Endothelial cell of umbilical vein (primary cell): ENCODE measurements at regions not wholly inside any gene's neighbourhood (a gene's known extent, or its start where the extent isn't known, plus 50 kb on each side); places are given as distances from the start of the nearest gene placed in this dataset.

Experiments used
- BruUV-seq: library from RNA; stranded (reverse); fragments of 400-500 nt; replicated peaks from 2 replicates; lab custom pipeline; 2021; lab: Mats Ljungman, UMichigan
- CTCF ChIA-PET: fragments of 300-600, 350-600 bp; sonication (Branson Sonifier 250); formaldehyde crosslinking; loops from one replicate; lab custom pipeline; 2021; ENCODE audit warnings: antibody characterized with exemption, inconsistent platforms; lab: Charles Lee
- POLR2A ChIA-PET: fragments of 300-600, 350-600 bp; sonication (Branson Sonifier 250); formaldehyde crosslinking; loops from one replicate; lab custom pipeline; 2021; ENCODE audit warnings: antibody characterized with exemption, inconsistent platforms; lab: Charles Lee
- DNase-seq: peaks from one replicate; pipeline ENCODE4 v3.0.0-alpha.2; 2011; ENCODE audit warnings: low read depth, low spot score
- FAIRE-seq: peaks from 2 replicates; lab custom pipeline; 2011; peaks lifted over from hg19 to GRCh38; lab: Jason Lieb, UNC
- H2AFZ ChIP-seq: 2 replicates; pipeline ENCODE4 v1.6.0; 2012; ENCODE audit warnings: low read depth, low read length, control low read depth, inconsistent platforms
- H3K27ac ChIP-seq: 2 replicates; pipeline ENCODE4 v1.5.1; 2011; ENCODE audit warnings: low read depth, mild to moderate bottlenecking, control low read depth, low read length, moderate library complexity; ENCODE audit not compliant: insufficient read depth
- H3K27me3 ChIP-seq, 2 experiments: 2 replicates each; pipeline versions ENCODE4 v1.6.0 to v1.6.1; 2011; ENCODE audit warnings: low read length in 2 of 2, mixed read lengths in 1 of 2; ENCODE audit not compliant: control insufficient read depth in 2 of 2, insufficient read depth in 2 of 2
- H3K36me3 ChIP-seq, 2 experiments: 2 replicates in 1 of 2; 3 replicates in 1 of 2; pipeline ENCODE4 v1.5.1; 2011; ENCODE audit warnings: low read length in 2 of 2, mild to moderate bottlenecking in 1 of 2, moderate library complexity in 1 of 2; ENCODE audit not compliant: control insufficient read depth in 2 of 2, insufficient read depth in 2 of 2; ENCODE audit errors: extremely low read depth in 1 of 2
- H3K4me1 ChIP-seq: 3 replicates; pipeline ENCODE4 v1.5.1; 2011; ENCODE audit warnings: mild to moderate bottlenecking, low read length; ENCODE audit not compliant: control insufficient read depth, insufficient read depth; ENCODE audit errors: extremely low read depth
- H3K4me2 ChIP-seq: 2 replicates; pipeline ENCODE4 v1.6.1; 2011; ENCODE audit warnings: low read length, control low read depth, mixed read lengths; ENCODE audit not compliant: insufficient read depth
- H3K4me3 ChIP-seq, 3 experiments: fragments of 200-600 bp in 1 of 3; sonication (generic), shearing (Covaris generic) in 1 of 3; replicated peaks in 1 of 3; 2 replicates each; pipeline ENCODE4 v1.5.1; 2011 to 2016; ENCODE audit warnings: control low read depth in 3 of 3, low read length in 3 of 3, mild to moderate bottlenecking in 2 of 3, inconsistent platforms in 1 of 3, low read depth in 1 of 3, moderate library complexity in 1 of 3; ENCODE audit not compliant: insufficient read depth in 1 of 3
- H3K79me2 ChIP-seq: 2 replicates; pipeline ENCODE4 v1.6.0; 2012; ENCODE audit warnings: low read length, inconsistent platforms; ENCODE audit not compliant: control insufficient read depth, insufficient read depth
- H3K9ac ChIP-seq: replicated peaks from 2 replicates; pipeline ENCODE3; 2011; ENCODE audit warnings: low read length, control low read depth; ENCODE audit not compliant: insufficient read depth; ENCODE audit errors: extremely low read depth
- H3K9me1 ChIP-seq: replicated peaks from 3 replicates; pipeline ENCODE4 v1.6.0; 2011; ENCODE audit warnings: mild to moderate bottlenecking, low read length; ENCODE audit not compliant: control insufficient read depth, insufficient read depth; ENCODE audit errors: extremely low read depth
- H3K9me3 ChIP-seq: replicated peaks from 2 replicates; pipeline ENCODE4 v1.5.1; 2012; ENCODE audit warnings: low read length, inconsistent platforms; ENCODE audit not compliant: control insufficient read depth, insufficient read depth
- H4K20me1 ChIP-seq: replicated peaks from 2 replicates; pipeline ENCODE3; 2011; ENCODE audit warnings: mild to moderate bottlenecking, low read length; ENCODE audit not compliant: control insufficient read depth, insufficient read depth; ENCODE audit errors: extremely low read depth
- EZH2 ChIP-seq: IDR thresholded peaks from 2 replicates; pipeline ENCODE4 v1.6.1; 2012; ENCODE audit warnings: borderline replicate concordance, low read depth, mild to moderate bottlenecking, moderate library complexity, low read length, inconsistent platforms; ENCODE audit not compliant: severe bottlenecking
- FOS ChIP-seq: IDR thresholded peaks from 2 replicates; pipeline ENCODE4 v1.6.1; 2011; ENCODE audit warnings: mild to moderate bottlenecking, low read length, moderate library complexity, borderline replicate concordance; ENCODE audit not compliant: insufficient read depth
- GATA2 ChIP-seq: IDR thresholded peaks from 2 replicates; pipeline ENCODE4 v1.7.0; 2011; ENCODE audit warnings: low read depth, mild to moderate bottlenecking, moderate library complexity, mixed read lengths, low read length; ENCODE audit not compliant: insufficient read length, insufficient read depth
- JUN ChIP-seq: IDR thresholded peaks from 2 replicates; pipeline ENCODE4 v1.6.1; 2011; ENCODE audit warnings: borderline replicate concordance, low read depth; ENCODE audit not compliant: insufficient read length, insufficient read depth
- MYC ChIP-seq: IDR thresholded peaks from one replicate; pipeline ENCODE4 v1.6.1; 2011; ENCODE audit warnings: mild to moderate bottlenecking, low read depth, low read length
- POLR2A ChIP-seq: IDR thresholded peaks from 2 replicates; pipeline ENCODE4 v1.6.1; 2012; ENCODE audit warnings: low read depth, mild to moderate bottlenecking, control low read depth, low read length
- POLR2AphosphoS5 ChIP-seq: IDR thresholded peaks from 2 replicates; pipeline ENCODE4 v1.6.1; 2012; ENCODE audit warnings: low read depth, mild to moderate bottlenecking, control low read depth, low read length, moderate library complexity; ENCODE audit not compliant: insufficient read depth
- dilution Hi-C: fragments of 300-500 bp; cut with MboI; formaldehyde crosslinking; loops from one replicate; pipeline ENCODE4 v1.15.0; 2019; ENCODE audit warnings: low sequenced_read_pairs; ENCODE audit not compliant: extremely low pct_ligation_motif_present
- intact Hi-C: fragments of 100-400 bp; cut with micrococcal nuclease; formaldehyde crosslinking; loops from one replicate; pipeline ENCODE4 v1.10.0; 2022
- TF ChIP-seq, protein P1 (sequence below), 2 donors: IDR thresholded peaks; 1 replicate in 1 of 2; 2 replicates in 1 of 2; pipeline ENCODE4 v1.5.1; 2011; ENCODE audit warnings: low read length in 2 of 2, mild to moderate bottlenecking in 2 of 2, moderate library complexity in 2 of 2, control low read depth in 1 of 2, inconsistent platforms in 1 of 2, low read depth in 1 of 2; ENCODE audit not compliant: insufficient read depth in 1 of 2; ENCODE audit errors: extremely low read depth in 1 of 2
- TF ChIP-seq, protein P2 (sequence below): IDR thresholded peaks from 2 replicates; pipeline ENCODE4 v1.6.1; 2011; ENCODE audit not compliant: insufficient read depth, insufficient read length

- FAIRE-seq: peak; percentile 47
- Histone ChIP-seq H4K20me1 (no peaks in the 10 kb centered on the region), H3K27ac (no peak overlapping the region), H3K4me3 (no peak overlapping the region), H3K9me1 (no peaks in the 10 kb centered on the region), H3K9ac (no peak overlapping the region), H2AFZ (no peak overlapping the region), H3K4me2 (no peak overlapping the region), H3K27me3 (peaks cover 14 to 26% of the 10 kb centered on the region in 2 experiments), H3K79me2 (no peaks in the 10 kb centered on the region), H3K4me1 (no peaks in the 10 kb centered on the region), H3K9me3 (no peaks in the 10 kb centered on the region), H3K36me3 (no peaks in the 10 kb centered on the region)
- no peak for DNase-seq
- ChIA-PET CTCF (no interaction called here), POLR2A (no interaction called here)
- dilution Hi-C loops (no loop called here), intact Hi-C loops (no loop called here)
- BruUV-seq: no TSS peak
- TF ChIP-seq GATA2 (no peak), JUN (no peak), POLR2AphosphoS5 (no peak), POLR2A (no peak), MYC (no peak), FOS (no peak), EZH2 (no peak)
- TF ChIP-seq, protein P1, sequence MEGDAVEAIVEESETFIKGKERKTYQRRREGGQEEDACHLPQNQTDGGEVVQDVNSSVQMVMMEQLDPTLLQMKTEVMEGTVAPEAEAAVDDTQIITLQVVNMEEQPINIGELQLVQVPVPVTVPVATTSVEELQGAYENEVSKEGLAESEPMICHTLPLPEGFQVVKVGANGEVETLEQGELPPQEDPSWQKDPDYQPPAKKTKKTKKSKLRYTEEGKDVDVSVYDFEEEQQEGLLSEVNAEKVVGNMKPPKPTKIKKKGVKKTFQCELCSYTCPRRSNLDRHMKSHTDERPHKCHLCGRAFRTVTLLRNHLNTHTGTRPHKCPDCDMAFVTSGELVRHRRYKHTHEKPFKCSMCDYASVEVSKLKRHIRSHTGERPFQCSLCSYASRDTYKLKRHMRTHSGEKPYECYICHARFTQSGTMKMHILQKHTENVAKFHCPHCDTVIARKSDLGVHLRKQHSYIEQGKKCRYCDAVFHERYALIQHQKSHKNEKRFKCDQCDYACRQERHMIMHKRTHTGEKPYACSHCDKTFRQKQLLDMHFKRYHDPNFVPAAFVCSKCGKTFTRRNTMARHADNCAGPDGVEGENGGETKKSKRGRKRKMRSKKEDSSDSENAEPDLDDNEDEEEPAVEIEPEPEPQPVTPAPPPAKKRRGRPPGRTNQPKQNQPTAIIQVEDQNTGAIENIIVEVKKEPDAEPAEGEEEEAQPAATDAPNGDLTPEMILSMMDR (IDR thresholded peaks at IDR 0.05; ENCODE audit: extremely low read depth in 1 of 2, insufficient read depth in 1 of 2, low read depth in 1 of 2, low read length in 2 of 2): no peak
- TF ChIP-seq, protein P2, sequence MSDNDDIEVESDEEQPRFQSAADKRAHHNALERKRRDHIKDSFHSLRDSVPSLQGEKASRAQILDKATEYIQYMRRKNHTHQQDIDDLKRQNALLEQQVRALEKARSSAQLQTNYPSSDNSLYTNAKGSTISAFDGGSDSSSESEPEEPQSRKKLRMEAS: no peak
These were observed 87.9 kb upstream of the SMYD2 start for GRCh38 chr1:214192825-214193643.
